ENCODE measurements at regions not wholly inside any gene's neighbourhood (a gene's known extent, or its start where the extent isn't known, plus 50 kb on each side); places are given as distances from the start of the nearest gene placed in this dataset.

DNA sequence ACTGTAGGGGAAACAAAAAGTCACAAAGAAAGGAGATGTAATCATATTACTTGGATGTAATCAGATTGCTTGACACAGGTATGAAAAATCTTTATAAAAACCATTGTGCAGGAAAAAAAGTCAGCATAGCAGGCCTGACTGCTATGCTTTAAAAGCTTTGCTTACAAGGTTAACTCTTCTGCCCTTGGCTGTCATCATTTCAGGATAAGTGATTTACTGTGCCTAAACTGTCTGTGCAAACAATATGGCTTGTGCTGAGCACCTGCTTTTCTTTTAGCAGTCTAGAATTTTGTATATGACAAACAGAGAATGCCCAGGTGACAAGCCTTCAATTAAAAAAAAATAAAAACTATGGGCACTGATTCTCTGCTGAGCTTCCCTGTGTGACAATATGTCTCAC, 63.8 kb upstream of the PLEKHG7 start:
- intact Hi-C loops (cut with micrococcal nuclease), result no loop called here
- POLR2A ChIA-PET (ENCODE audit: unreplicated experiment), result no interaction called here

DNA sequence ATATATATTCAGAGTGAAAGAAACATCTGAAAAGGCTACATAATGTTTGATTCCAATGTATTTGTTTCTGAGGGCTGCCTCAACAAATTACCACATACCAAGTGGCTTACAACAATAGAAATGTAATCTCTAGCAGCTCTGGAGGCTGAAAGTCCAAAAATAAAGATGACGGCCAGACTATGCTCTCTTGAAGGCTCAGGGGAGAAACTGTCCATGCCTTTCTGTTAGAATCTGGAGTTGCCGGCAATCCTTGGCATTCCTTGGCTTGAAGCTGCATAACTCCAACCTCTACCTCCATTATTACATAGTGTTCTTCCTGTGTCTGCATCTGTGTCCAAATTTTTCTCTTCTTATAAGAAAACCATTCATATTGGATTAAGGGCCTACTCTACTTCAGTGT, 68.1 kb upstream of the PLEKHG7 start:
- ChIA-PET POLR2A (ENCODE audit: unreplicated experiment) (no interaction called here), CTCF (no interaction called here)
- Histone ChIP-seq H3K4me2 (ENCODE audit: low read length) (no peak overlapping the region), H3F3A (ENCODE audit: low read length, unreplicated experiment) (no peaks in the 10 kb centered on the region), H3K4me1 (ENCODE audit: insufficient read depth, low read length) (no peaks in the 10 kb centered on the region), H3K4me3 (ENCODE audit: low read length) (no peak overlapping the region), H3K79me2 (ENCODE audit: low read length) (no peaks in the 10 kb centered on the region), H3K9me2 (replicated peaks; ENCODE audit: low read length) (no peaks in the 10 kb centered on the region), H3K27me3 (ENCODE audit: low read length) (no peaks in the 10 kb centered on the region), H3K27ac (ENCODE audit: low read length) (no peak overlapping the region), H2AFZ (ENCODE audit: low read length) (no peak overlapping the region), H3K36me3 (ENCODE audit: low read depth, low read length) (no peaks in the 10 kb centered on the region), H4K20me1 (ENCODE audit: low read length) (no peaks in the 10 kb centered on the region), H3K9ac (ENCODE audit: low read length) (no peak overlapping the region), H3K9me3 (ENCODE audit: low read length) (no peaks in the 10 kb centered on the region)
- no TSS peak for BruUV-seq (replicated peaks)
- no peak for DNase-seq
- no peak for TF ChIP-seq EZH2 (IDR thresholded peaks at IDR 0.05; ENCODE audit: low read length, unreplicated experiment)
- TF ChIP-seq, protein P1, sequence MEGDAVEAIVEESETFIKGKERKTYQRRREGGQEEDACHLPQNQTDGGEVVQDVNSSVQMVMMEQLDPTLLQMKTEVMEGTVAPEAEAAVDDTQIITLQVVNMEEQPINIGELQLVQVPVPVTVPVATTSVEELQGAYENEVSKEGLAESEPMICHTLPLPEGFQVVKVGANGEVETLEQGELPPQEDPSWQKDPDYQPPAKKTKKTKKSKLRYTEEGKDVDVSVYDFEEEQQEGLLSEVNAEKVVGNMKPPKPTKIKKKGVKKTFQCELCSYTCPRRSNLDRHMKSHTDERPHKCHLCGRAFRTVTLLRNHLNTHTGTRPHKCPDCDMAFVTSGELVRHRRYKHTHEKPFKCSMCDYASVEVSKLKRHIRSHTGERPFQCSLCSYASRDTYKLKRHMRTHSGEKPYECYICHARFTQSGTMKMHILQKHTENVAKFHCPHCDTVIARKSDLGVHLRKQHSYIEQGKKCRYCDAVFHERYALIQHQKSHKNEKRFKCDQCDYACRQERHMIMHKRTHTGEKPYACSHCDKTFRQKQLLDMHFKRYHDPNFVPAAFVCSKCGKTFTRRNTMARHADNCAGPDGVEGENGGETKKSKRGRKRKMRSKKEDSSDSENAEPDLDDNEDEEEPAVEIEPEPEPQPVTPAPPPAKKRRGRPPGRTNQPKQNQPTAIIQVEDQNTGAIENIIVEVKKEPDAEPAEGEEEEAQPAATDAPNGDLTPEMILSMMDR (conservative IDR thresholded peaks at IDR 0.05; ENCODE audit: low read depth, low read length), result no peak
- TF ChIP-seq EZH2phosphoT487 (IDR thresholded peaks at IDR 0.05; ENCODE audit: borderline replicate concordance, low read length), result no peak
- ATAC-seq, result no peak
- intact Hi-C loops (cut with micrococcal nuclease), result no loop called here

More for the DNA sequence above, 63.8 kb upstream of the PLEKHG7 start:
- H2AFZ ChIP-seq (ENCODE audit: low read length), result no peak overlapping the region
- H4K20me1 ChIP-seq (ENCODE audit: low read length), result no peaks in the 10 kb centered on the region
- DNase-seq (no peak), ATAC-seq (no peak)
- BruUV-seq (replicated peaks), result no TSS peak
- H3K4me1 ChIP-seq (ENCODE audit: insufficient read depth, low read length), result no peaks in the 10 kb centered on the region
- H3K27me3 ChIP-seq (ENCODE audit: low read length), result no peaks in the 10 kb centered on the region
- H3K27ac ChIP-seq (ENCODE audit: low read length), result no peak overlapping the region
- no peak overlapping the region for H3K9ac ChIP-seq (ENCODE audit: low read length)
- H3K4me3 ChIP-seq (ENCODE audit: low read length), result no peak overlapping the region
- no peaks in the 10 kb centered on the region for H3K9me3 ChIP-seq (ENCODE audit: low read length)
- H3K79me2 ChIP-seq (ENCODE audit: low read length), result no peaks in the 10 kb centered on the region
- CTCF ChIA-PET, result no interaction called here
- H3K4me2 ChIP-seq (ENCODE audit: low read length), result no peak overlapping the region
- H3K9me2 ChIP-seq (replicated peaks; ENCODE audit: low read length), result no peaks in the 10 kb centered on the region
- no peaks in the 10 kb centered on the region for H3K36me3 ChIP-seq (ENCODE audit: low read depth, low read length)
- TF ChIP-seq, protein P1 (conservative IDR thresholded peaks at IDR 0.05; ENCODE audit: low read depth, low read length), result no peak
- TF ChIP-seq EZH2phosphoT487 (IDR thresholded peaks at IDR 0.05; ENCODE audit: borderline replicate concordance, low read length) (no peak), EZH2 (IDR thresholded peaks at IDR 0.05; ENCODE audit: low read length, unreplicated experiment) (no peak)
- H3F3A ChIP-seq (ENCODE audit: low read length, unreplicated experiment), result no peaks in the 10 kb centered on the region

DNA sequence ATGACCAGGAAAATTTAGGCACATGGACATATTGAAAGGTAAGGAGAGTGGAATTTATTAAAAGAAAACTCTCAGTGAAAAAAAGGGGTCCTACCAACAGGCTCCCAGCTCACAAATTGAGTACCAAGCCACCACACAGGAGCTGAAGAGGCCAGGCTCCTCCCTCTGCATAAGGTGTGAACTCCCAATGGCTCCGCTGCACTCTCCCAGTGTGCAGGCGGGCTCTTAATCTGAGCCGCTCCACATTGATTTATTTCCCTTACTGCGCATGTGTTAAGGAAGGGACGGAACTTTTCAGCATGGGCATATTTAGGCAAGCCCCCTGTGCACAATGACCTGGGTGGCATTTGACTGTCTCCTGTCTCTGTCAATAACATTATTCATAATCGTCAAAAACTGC, 68.6 kb upstream of the PLEKHG7 start:
- TF ChIP-seq EZH2phosphoT487 (IDR thresholded peaks at IDR 0.05; ENCODE audit: borderline replicate concordance, low read length) (no peak), EZH2 (IDR thresholded peaks at IDR 0.05; ENCODE audit: low read length, unreplicated experiment) (no peak)
- TF ChIP-seq, protein P1 (conservative IDR thresholded peaks at IDR 0.05; ENCODE audit: low read depth, low read length), result no peak
- ChIA-PET POLR2A (ENCODE audit: unreplicated experiment) (no interaction called here), CTCF (no interaction called here)
- Histone ChIP-seq H3K27me3 (ENCODE audit: low read length) (no peaks in the 10 kb centered on the region), H3K27ac (ENCODE audit: low read length) (no peak overlapping the region), H3K36me3 (ENCODE audit: low read depth, low read length) (no peaks in the 10 kb centered on the region), H4K20me1 (ENCODE audit: low read length) (no peaks in the 10 kb centered on the region), H3K9ac (ENCODE audit: low read length) (no peak overlapping the region), H3K79me2 (ENCODE audit: low read length) (no peaks in the 10 kb centered on the region), H3K4me3 (ENCODE audit: low read length) (no peak overlapping the region), H3F3A (ENCODE audit: low read length, unreplicated experiment) (no peaks in the 10 kb centered on the region), H2AFZ (ENCODE audit: low read length) (no peak overlapping the region), H3K9me2 (replicated peaks; ENCODE audit: low read length) (no peaks in the 10 kb centered on the region), H3K9me3 (ENCODE audit: low read length) (no peaks in the 10 kb centered on the region), H3K4me1 (ENCODE audit: insufficient read depth, low read length) (no peaks in the 10 kb centered on the region), H3K4me2 (ENCODE audit: low read length) (no peak overlapping the region)
- no peak for DNase-seq
- no peak for ATAC-seq
- BruUV-seq (replicated peaks), result no TSS peak
- intact Hi-C loops (cut with micrococcal nuclease), result no loop called here
